DND-41 (cell line): ENCODE measurements at regions not wholly inside any gene's neighbourhood (a gene's known extent, or its start where the extent isn't known, plus 50 kb on each side); places are given as distances from the start of the nearest gene placed in this dataset.

Experiments used
- EZH2 ChIP-seq: IDR thresholded peaks from 3 replicates; pipeline ENCODE4 v1.6.1; 2012; ENCODE audit warnings: borderline replicate concordance, low read depth, mild to moderate bottlenecking, moderate library complexity, low read length, inconsistent platforms; ENCODE audit not compliant: severe bottlenecking
- TF ChIP-seq, protein P1 (sequence below): IDR thresholded peaks from 2 replicates; pipeline ENCODE4 v1.5.1; 2012; ENCODE audit warnings: borderline replicate concordance, low read length, moderate library complexity, mild to moderate bottlenecking; ENCODE audit not compliant: poor library complexity, severe bottlenecking; ENCODE audit errors: extremely low read depth

DNA sequence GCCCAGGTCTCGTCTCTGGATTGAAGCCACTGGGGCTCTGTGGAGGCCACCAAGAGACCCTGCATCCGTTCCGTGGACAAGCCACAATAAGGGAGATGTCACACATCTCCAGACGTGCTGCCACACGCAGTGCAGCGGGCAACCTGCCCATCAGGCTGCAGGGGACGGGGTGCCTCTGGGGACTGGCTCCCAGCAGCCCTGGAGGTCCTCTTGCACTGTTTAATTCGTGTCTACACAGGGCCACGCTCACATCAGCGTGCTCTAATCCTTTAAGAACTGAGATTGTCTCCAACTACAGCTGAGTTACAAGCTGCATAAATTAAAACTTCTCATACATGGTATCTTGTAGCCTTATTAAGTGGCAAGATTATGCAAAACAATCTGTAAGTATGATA, 1232.2 kb downstream of the BRD1 start:
- TF ChIP-seq, protein P1, sequence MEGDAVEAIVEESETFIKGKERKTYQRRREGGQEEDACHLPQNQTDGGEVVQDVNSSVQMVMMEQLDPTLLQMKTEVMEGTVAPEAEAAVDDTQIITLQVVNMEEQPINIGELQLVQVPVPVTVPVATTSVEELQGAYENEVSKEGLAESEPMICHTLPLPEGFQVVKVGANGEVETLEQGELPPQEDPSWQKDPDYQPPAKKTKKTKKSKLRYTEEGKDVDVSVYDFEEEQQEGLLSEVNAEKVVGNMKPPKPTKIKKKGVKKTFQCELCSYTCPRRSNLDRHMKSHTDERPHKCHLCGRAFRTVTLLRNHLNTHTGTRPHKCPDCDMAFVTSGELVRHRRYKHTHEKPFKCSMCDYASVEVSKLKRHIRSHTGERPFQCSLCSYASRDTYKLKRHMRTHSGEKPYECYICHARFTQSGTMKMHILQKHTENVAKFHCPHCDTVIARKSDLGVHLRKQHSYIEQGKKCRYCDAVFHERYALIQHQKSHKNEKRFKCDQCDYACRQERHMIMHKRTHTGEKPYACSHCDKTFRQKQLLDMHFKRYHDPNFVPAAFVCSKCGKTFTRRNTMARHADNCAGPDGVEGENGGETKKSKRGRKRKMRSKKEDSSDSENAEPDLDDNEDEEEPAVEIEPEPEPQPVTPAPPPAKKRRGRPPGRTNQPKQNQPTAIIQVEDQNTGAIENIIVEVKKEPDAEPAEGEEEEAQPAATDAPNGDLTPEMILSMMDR = no peak
- TF ChIP-seq EZH2 = no peak
